ENCODE measurements at regions not wholly inside any gene's neighbourhood (a gene's known extent, or its start where the extent isn't known, plus 50 kb on each side); places are given as distances from the start of the nearest gene placed in this dataset.

DNA sequence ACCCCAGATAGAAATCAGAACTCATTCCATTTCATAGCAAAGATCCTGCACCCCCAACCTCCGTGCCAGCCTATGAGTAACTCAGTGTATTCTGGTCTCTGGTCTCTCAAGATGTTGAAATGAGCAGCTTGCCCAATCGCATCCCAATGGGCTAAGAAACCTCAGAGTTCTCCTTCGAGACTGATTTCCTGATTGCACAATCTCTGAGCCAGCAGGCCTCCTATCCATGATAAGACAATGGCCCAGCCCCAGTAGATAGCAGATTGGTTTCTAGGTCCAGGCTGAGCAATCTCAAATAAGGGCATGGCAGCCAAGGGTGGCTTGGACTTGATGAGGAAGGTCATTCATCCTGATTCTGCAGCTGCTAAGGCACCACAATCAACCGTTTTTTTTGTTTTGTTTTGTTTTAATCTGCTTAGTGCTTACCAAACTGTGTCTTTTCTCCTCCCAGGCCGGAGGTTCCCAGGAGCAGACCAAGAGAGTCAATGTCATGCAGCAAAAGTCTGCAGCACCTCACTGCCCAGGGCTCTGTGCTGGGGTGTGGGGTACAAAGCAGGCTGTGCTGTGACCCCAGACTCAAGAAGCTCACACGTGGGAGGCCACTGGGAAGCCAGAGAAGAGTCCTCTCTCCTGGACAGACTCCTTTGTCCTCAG is 125.1 kb upstream of the NXT1 start:
- Histone ChIP-seq H3K36me3 (no peaks in the 10 kb centered on the region), H3K27me3 (peaks cover 5% of the 10 kb centered on the region), H3K27ac (no peak overlapping the region), H3K9me3 (ENCODE audit: low read depth) (no peaks in the 10 kb centered on the region), H3K4me1 (ENCODE audit: low read depth) (peaks cover 3% of the 10 kb centered on the region), H3K4me3 (no peak overlapping the region)
- TF ChIP-seq, protein P1, sequence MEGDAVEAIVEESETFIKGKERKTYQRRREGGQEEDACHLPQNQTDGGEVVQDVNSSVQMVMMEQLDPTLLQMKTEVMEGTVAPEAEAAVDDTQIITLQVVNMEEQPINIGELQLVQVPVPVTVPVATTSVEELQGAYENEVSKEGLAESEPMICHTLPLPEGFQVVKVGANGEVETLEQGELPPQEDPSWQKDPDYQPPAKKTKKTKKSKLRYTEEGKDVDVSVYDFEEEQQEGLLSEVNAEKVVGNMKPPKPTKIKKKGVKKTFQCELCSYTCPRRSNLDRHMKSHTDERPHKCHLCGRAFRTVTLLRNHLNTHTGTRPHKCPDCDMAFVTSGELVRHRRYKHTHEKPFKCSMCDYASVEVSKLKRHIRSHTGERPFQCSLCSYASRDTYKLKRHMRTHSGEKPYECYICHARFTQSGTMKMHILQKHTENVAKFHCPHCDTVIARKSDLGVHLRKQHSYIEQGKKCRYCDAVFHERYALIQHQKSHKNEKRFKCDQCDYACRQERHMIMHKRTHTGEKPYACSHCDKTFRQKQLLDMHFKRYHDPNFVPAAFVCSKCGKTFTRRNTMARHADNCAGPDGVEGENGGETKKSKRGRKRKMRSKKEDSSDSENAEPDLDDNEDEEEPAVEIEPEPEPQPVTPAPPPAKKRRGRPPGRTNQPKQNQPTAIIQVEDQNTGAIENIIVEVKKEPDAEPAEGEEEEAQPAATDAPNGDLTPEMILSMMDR (IDR thresholded peaks at IDR 0.05; ENCODE audit: low read depth, low read length) = no peak
- peak in 1 of 2 donors; percentile 97 for DNase-seq (ENCODE audit: low read depth in 1 of 2, low spot score in 1 of 2)

DNA sequence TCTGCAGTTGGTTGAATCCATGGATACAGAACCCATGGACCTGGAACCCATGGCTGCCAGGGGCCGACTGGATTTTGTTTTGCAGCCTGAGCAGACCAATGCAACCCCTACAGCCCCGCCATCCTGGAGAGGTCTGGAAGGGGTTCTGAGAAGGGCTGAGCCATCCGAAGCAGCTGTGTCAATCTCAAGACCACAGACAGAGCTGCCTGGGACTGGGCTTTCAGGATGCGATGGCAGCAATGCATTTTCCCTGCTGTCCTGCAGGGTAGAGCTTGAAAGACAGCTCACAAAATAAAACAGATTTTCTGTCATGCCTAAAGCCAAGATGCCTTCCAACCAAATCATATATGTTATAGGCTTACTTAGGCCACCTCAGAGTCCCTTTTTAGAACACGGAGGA is 125.8 kb upstream of the NXT1 start:
- Histone ChIP-seq H3K27me3 (peaks cover 5% of the 10 kb centered on the region), H3K9me3 (ENCODE audit: low read depth) (no peaks in the 10 kb centered on the region), H3K4me3 (no peak overlapping the region), H3K36me3 (no peaks in the 10 kb centered on the region), H3K27ac (no peak overlapping the region), H3K4me1 (ENCODE audit: low read depth) (peaks cover 3% of the 10 kb centered on the region)
- no peak for DNase-seq (ENCODE audit: low read depth in 1 of 2, low spot score in 1 of 2)
- TF ChIP-seq, protein P1 (IDR thresholded peaks at IDR 0.05; ENCODE audit: low read depth, low read length) = no peak

DNA sequence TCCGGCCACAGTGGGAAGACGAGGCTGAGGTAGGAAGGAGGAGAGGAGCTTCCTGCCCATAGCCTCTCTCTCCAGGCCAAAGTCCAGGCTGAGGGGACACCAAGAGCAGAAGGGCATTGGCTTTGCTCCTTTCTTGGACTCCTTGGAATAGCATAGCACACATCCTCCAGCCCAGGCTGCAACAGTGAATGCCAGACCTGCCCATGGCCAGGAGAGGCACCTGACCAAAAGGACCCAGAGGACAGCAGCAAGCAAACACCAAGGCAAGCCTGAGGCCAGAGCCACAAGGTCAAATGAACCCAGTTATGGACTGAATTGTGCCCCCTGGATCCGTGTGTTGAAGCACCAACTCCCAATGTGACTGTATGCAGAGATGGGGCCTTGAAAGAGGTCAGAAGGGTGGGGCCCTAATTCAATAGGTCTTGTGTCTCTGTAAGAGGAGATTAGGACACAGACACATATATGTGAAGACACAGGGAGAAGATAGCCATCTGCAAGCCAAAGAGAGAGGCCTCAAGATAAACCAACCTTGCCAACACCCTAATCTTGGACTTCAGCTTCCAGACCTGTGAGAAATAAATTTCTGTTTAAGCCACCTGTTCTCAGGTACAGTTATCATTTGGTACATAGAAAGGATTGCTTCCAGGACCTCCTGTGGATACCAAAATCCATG is 126.5 kb upstream of the NXT1 start:
- Histone ChIP-seq H3K27me3 (peaks cover 5% of the 10 kb centered on the region), H3K9me3 (ENCODE audit: low read depth) (no peaks in the 10 kb centered on the region), H3K4me1 (ENCODE audit: low read depth) (no peaks in the 10 kb centered on the region), H3K27ac (no peak overlapping the region), H3K4me3 (no peak overlapping the region), H3K36me3 (no peaks in the 10 kb centered on the region)
- DNase-seq (ENCODE audit: low read depth in 1 of 2, low spot score in 1 of 2) = no peak
- TF ChIP-seq, protein P1 (IDR thresholded peaks at IDR 0.05; ENCODE audit: low read depth, low read length) = no peak

DNA sequence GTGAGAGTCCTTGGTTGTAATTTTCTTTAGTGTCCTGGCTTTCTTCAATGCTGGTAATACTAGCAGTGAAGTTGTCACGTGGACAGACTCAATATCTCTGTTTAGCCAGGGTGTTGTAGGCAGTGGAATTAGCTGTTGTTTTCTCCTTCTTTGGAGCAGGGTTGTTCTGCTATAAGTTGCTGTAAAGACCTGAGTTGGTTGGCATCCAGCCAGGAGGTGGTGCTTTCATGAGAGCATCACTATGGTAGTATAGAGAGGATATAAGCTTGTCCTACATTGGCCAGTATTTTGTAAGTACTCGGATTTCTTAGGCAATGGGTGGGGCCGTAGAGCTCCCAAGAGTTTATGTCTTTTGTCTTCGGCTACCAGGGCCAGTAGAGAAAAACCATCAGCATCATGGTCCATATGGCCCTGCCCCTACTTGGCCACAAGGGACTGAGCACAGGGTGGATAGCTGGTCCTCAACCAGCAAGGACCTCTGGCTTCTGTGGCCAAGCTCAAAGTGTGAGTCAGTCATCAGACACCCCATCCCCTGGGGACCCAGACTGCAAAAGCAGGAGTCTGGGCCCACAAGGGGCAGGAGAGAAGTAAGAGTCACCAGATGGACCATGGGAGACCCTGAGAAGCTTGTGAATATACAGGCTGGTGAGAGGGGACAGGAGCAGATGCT is 127.9 kb upstream of the NXT1 start:
- no peaks in the 10 kb centered on the region for H3K9me3 ChIP-seq (ENCODE audit: low read depth)
- H3K4me3 ChIP-seq = no peak overlapping the region
- TF ChIP-seq, protein P1 (IDR thresholded peaks at IDR 0.05; ENCODE audit: low read depth, low read length) = no peak
- H3K4me1 ChIP-seq (ENCODE audit: low read depth) = no peaks in the 10 kb centered on the region
- H3K27ac ChIP-seq = no peak overlapping the region
- peaks cover 2% of the 10 kb centered on the region for H3K27me3 ChIP-seq
- H3K36me3 ChIP-seq = no peaks in the 10 kb centered on the region
- DNase-seq (ENCODE audit: low read depth in 1 of 2, low spot score in 1 of 2) = no peak

DNA sequence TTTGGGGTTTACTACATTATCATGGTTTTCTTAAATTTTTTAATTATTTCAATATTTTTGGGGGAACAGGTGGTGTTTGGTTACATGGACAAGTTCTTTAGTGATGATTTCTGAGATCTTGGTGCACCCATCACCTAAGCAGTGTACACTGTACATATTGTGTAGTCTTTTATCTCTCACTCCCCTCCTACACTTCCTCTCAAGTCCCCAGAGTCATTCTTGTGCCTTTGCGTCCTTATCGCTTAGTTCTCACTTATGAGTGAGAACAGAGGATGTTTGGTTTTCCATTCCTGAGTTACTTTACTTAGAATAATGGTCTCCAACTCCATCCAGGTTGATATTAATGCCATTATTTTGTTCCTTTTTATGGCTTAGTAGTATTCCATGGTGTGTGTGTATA is 130.9 kb upstream of the CD93 start:
- Histone ChIP-seq H3K9me3 (ENCODE audit: low read depth) (no peaks in the 10 kb centered on the region), H3K36me3 (no peaks in the 10 kb centered on the region), H3K4me3 (no peak overlapping the region), H3K4me1 (ENCODE audit: low read depth) (no peaks in the 10 kb centered on the region), H3K27ac (no peak overlapping the region), H3K27me3 (no peaks in the 10 kb centered on the region)
- TF ChIP-seq, protein P1 (IDR thresholded peaks at IDR 0.05; ENCODE audit: low read depth, low read length) = no peak
- DNase-seq (ENCODE audit: low read depth in 1 of 2, low spot score in 1 of 2) = no peak
